LNCAP (cell line): ENCODE measurements at regions not wholly inside any gene's neighbourhood (a gene's known extent, or its start where the extent isn't known, plus 50 kb on each side); places are given as distances from the start of the nearest gene placed in this dataset.

Source experiments
- CTCF ChIP-seq: fragments of 450-650 bp; IDR thresholded peaks from 2 replicates; pipeline ENCODE4 v1.5.1; 2017; ENCODE audit warnings: mild to moderate bottlenecking

- no peak for TF ChIP-seq CTCF
These were observed 299.1 kb upstream of the MTNR1B start for GRCh38 chr11:92670308-92670890.

GRCh38 chr11:92671081-92671480 lies 298.4 kb upstream of the MTNR1B start:
- TF ChIP-seq CTCF, result no peak

GRCh38 chr11:92675303-92675702 lies 294.1 kb upstream of the MTNR1B start:
- TF ChIP-seq CTCF, result no peak

- no peak for TF ChIP-seq CTCF
These were observed 293.6 kb upstream of the MTNR1B start for GRCh38 chr11:92675810-92676209.

GRCh38 chr11:92678008-92678611 lies 291.3 kb upstream of the MTNR1B start:
- no peak for TF ChIP-seq CTCF

GRCh38 chr11:92681586-92681985 lies 287.9 kb upstream of the MTNR1B start:
- no peak for TF ChIP-seq CTCF

GRCh38 chr11:92682136-92682535 lies 287.3 kb upstream of the MTNR1B start:
- TF ChIP-seq CTCF, result no peak

GRCh38 chr11:92682952-92683351 lies 286.5 kb upstream of the MTNR1B start:
- TF ChIP-seq CTCF, result no peak
